ENCODE measurements at regions not wholly inside any gene's neighbourhood (a gene's known extent, or its start where the extent isn't known, plus 50 kb on each side); places are given as distances from the start of the nearest gene placed in this dataset.

- no peak for TF ChIP-seq JUND (IDR thresholded peaks at IDR 0.05; ENCODE audit: low read depth)
- DNase-seq (ENCODE audit: low read depth in 1 of 2, low spot score in 1 of 2), result no peak
- in situ Hi-C loops (cut with HindIII; ENCODE audit: low pct_unique_long_range_greater_than_20kb, low sequenced_read_pairs), result no loop called here
These were observed 50.2 kb upstream of the NSMCE3 start for GRCh38 chr15:29319823-29320222.
